ENCODE measurements at regions not wholly inside any gene's neighbourhood (a gene's known extent, or its start where the extent isn't known, plus 50 kb on each side); places are given as distances from the start of the nearest gene placed in this dataset.

DNA sequence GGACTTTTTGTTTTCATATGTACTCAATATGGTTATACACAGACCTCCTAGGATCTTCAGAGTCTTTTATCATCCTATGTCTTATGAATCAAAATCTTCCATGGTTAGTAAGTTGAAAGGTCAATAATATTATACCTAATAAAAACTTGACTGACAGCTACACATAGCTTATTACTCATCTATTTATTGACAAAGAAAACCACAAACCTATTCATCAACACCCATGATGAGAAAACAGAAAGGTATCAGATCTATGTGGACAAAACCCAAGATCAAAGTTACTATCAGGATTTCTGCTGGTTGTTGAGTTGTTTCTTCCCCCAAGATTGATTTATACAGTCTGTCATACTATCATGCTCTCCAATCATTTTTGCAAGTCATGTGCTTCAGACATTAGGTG is 460.1 kb upstream of the MANEA start:
- TF ChIP-seq, protein P1, sequence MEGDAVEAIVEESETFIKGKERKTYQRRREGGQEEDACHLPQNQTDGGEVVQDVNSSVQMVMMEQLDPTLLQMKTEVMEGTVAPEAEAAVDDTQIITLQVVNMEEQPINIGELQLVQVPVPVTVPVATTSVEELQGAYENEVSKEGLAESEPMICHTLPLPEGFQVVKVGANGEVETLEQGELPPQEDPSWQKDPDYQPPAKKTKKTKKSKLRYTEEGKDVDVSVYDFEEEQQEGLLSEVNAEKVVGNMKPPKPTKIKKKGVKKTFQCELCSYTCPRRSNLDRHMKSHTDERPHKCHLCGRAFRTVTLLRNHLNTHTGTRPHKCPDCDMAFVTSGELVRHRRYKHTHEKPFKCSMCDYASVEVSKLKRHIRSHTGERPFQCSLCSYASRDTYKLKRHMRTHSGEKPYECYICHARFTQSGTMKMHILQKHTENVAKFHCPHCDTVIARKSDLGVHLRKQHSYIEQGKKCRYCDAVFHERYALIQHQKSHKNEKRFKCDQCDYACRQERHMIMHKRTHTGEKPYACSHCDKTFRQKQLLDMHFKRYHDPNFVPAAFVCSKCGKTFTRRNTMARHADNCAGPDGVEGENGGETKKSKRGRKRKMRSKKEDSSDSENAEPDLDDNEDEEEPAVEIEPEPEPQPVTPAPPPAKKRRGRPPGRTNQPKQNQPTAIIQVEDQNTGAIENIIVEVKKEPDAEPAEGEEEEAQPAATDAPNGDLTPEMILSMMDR (IDR thresholded peaks at IDR 0.05; ENCODE audit: borderline replicate concordance, insufficient read depth, low read depth, low read length): no peak

DNA sequence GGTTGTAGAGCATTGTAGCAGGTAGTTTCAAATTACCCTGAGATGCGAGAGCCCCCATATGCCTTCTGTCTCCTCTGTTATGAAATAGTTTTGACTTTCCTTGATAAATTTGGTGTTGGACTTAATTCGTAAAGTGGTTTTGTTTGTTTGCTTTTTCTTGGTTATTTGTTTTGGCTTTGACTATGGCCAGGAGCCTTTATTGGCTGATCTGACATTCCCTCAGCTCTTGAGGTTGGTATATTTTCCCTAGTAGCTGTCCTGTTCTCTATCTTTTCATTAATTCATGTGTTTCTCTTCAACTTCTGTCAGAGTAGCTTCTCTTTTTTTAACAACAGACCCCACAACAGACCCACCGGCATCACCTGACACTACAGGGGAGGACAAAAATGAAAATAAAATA is 457.4 kb upstream of the MANEA start:
- TF ChIP-seq, protein P1 (IDR thresholded peaks at IDR 0.05; ENCODE audit: borderline replicate concordance, insufficient read depth, low read depth, low read length): no peak
- H3K4me3 ChIP-seq (ENCODE audit: low read depth, low read length): no peak overlapping the region

More for the DNA sequence above, 460.1 kb upstream of the MANEA start:
- H3K4me3 ChIP-seq (ENCODE audit: low read depth, low read length): no peak overlapping the region

DNA sequence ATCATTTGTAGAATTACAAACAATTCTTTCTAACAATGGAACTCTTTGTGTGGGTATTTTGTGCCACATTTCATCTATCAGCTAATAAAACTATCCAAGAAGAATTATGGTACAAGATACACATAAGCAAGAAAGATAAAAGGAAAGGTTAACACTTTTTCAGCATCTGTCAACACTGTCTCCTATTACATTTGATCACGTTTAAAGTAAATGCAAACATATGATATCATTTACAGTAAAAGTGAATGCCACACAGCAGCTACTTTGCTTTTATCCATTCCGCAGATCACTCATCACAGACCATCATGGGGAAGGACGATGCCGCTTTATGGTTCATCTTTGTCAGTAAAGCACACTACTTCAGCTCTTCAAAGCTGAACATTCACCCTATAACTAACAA is 456.4 kb upstream of the MANEA start:
- TF ChIP-seq, protein P1 (IDR thresholded peaks at IDR 0.05; ENCODE audit: borderline replicate concordance, insufficient read depth, low read depth, low read length): no peak
- no peak overlapping the region for H3K4me3 ChIP-seq (ENCODE audit: low read depth, low read length)

DNA sequence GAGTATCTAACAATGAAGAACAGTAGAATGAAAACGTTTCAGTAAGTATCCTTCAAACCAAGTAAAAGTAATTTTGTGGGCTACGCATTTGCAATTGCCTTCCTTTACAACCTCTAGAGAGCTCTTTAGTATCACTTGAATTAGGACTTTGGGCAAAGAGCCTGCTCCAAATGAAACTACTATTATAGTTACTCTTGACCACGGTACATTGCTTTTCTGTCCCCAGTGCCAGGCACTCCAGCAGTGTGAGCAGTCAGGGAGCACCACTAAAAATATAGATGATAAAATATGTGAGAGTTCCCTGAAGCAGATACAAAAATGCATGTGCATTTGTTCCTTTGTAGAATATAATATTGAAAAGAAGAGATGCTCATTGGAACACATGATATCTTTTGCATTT is 450.1 kb upstream of the MANEA start:
- TF ChIP-seq, protein P1 (IDR thresholded peaks at IDR 0.05; ENCODE audit: borderline replicate concordance, insufficient read depth, low read depth, low read length): no peak
- no peak overlapping the region for H3K4me3 ChIP-seq (ENCODE audit: low read depth, low read length)

DNA sequence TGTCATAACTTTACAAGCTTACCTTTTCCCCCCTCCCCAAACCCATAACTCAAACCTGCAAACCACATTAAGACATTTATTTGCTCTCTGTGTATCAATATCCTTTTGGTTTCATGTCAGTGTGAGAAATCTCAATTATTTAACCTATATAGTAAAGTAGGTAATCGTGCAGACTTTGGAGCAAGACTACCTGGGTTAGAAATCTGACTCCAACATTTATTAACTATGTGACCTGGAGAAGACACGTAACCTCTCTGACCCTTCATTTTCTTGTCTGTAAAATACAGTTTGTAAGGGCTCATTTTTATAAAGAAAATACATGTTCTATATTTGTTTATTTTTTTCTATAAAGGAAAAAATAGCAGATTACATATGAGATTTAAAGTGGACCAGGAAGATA is 448.9 kb upstream of the MANEA start:
- no peak overlapping the region for H3K4me3 ChIP-seq (ENCODE audit: low read depth, low read length)
- TF ChIP-seq, protein P1 (IDR thresholded peaks at IDR 0.05; ENCODE audit: borderline replicate concordance, insufficient read depth, low read depth, low read length): no peak

DNA sequence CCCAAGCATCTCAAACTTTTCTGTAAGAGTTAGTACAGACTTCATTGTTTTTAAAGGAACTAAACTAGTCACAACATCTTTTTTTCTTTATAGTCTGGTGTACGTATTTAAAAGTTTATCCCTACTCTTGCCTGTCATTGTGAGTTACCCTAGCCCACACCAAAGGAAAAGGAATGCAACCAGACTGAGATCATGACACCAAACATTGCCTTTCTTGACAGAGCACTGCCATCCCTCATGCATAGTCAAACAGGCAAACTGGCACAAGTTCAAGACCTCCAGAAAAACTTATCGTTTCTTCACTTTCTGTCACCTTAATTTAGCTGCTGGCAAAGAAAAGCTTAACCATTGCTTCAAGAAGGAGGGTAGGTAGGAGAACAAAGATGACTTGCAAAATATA is 448.4 kb upstream of the MANEA start:
- no peak overlapping the region for H3K4me3 ChIP-seq (ENCODE audit: low read depth, low read length)
- TF ChIP-seq, protein P1 (IDR thresholded peaks at IDR 0.05; ENCODE audit: borderline replicate concordance, insufficient read depth, low read depth, low read length): no peak

DNA sequence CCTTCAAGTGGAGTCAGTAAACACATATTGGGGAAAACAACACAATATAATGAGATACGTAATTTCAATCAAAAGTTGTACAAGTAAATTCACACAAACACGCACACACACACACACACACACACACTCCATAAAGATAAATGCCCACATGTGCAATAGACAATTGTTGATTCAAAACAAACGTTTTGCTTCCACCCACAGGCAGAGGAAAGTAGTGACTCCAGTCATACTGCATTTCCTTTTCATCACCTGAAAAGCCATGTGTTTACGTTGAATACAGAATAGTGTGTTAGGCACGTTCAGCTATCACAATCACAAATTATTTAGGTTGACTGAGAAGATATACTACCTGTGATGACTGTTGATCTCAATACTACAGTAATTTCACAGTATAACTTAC is 443.8 kb upstream of the MANEA start:
- TF ChIP-seq, protein P1 (IDR thresholded peaks at IDR 0.05; ENCODE audit: borderline replicate concordance, insufficient read depth, low read depth, low read length): no peak
- H3K4me3 ChIP-seq (ENCODE audit: low read depth, low read length): no peak overlapping the region
